ENCODE measurements at regions not wholly inside any gene's neighbourhood (a gene's known extent, or its start where the extent isn't known, plus 50 kb on each side); places are given as distances from the start of the nearest gene placed in this dataset. TPM values are rescaled to one million over a fixed set of nuclear protein-coding genes. Genes with fewer than 3 reads are reported as not detected.
"Not testable (repeated sequence)": the region's sequence is repeated elsewhere in the genome, so short reads cannot be mapped to it uniquely, and the experiment has no call there.

GRCh38 chr4:112085156-112086035, 59.9 kb upstream of the FAM241A start:
- Mint-ChIP-seq H3K4me3 (no peak overlapping the region), H3K27ac (no peak overlapping the region), H3K4me1 (ENCODE audit: unreplicated experiment) (peaks cover 5% of the 10 kb centered on the region), H3K9me3 (peaks cover 4% of the 10 kb centered on the region), H3K27me3 (no peaks in the 10 kb centered on the region), H3K36me3 (no peaks in the 10 kb centered on the region)
- no peak for DNase-seq (ENCODE audit: extremely low spot score, unreplicated experiment)
- TF ChIP-seq CTCF (conservative IDR thresholded peaks at IDR 0.05): no peak

- H3K4me1 Mint-ChIP-seq (ENCODE audit: unreplicated experiment): peaks cover 5% of the 10 kb centered on the region
- H3K9me3 Mint-ChIP-seq: peaks cover 4% of the 10 kb centered on the region
- no peak for TF ChIP-seq CTCF (conservative IDR thresholded peaks at IDR 0.05)
- no peak overlapping the region for H3K27ac Mint-ChIP-seq
- DNase-seq (ENCODE audit: extremely low spot score, unreplicated experiment): no peak
- H3K36me3 Mint-ChIP-seq: no peaks in the 10 kb centered on the region
- no peak overlapping the region for H3K4me3 Mint-ChIP-seq
- no peaks in the 10 kb centered on the region for H3K27me3 Mint-ChIP-seq
These were observed 59.2 kb upstream of the FAM241A start for GRCh38 chr4:112086036-112086434.

- not testable (repeated sequence) for H3K27me3 Mint-ChIP-seq; H3K9me3 Mint-ChIP-seq; H3K27ac Mint-ChIP-seq; H3K4me3 Mint-ChIP-seq; DNase-seq (ENCODE audit: extremely low spot score, unreplicated experiment); H3K36me3 Mint-ChIP-seq; H3K4me1 Mint-ChIP-seq (ENCODE audit: unreplicated experiment)
These were observed 58.6 kb upstream of the FAM241A start for GRCh38 chr4:112086661-112087060.

GRCh38 chr4:112092330-112092729, 52.9 kb upstream of the FAM241A start:
- not testable (repeated sequence) for H3K4me1 Mint-ChIP-seq (ENCODE audit: unreplicated experiment); H3K4me3 Mint-ChIP-seq; H3K27ac Mint-ChIP-seq; H3K9me3 Mint-ChIP-seq; DNase-seq (ENCODE audit: extremely low spot score, unreplicated experiment); H3K36me3 Mint-ChIP-seq
- peaks cover 11% of the 10 kb centered on the region for H3K27me3 Mint-ChIP-seq

GRCh38 chr4:112093636-112094202, 51.5 kb upstream of the FAM241A start:
- Mint-ChIP-seq H3K27me3 (peaks cover 16% of the 10 kb centered on the region), H3K9me3 (no peaks in the 10 kb centered on the region), H3K4me1 (ENCODE audit: unreplicated experiment) (no peaks in the 10 kb centered on the region), H3K27ac (no peak overlapping the region), H3K36me3 (no peaks in the 10 kb centered on the region), H3K4me3 (no peak overlapping the region)
- no peak for TF ChIP-seq CTCF (conservative IDR thresholded peaks at IDR 0.05)
- no peak for DNase-seq (ENCODE audit: extremely low spot score, unreplicated experiment)

- no peak overlapping the region for H3K4me3 Mint-ChIP-seq
- no peaks in the 10 kb centered on the region for H3K9me3 Mint-ChIP-seq
- TF ChIP-seq CTCF (conservative IDR thresholded peaks at IDR 0.05): no peak
- peaks cover 16% of the 10 kb centered on the region for H3K27me3 Mint-ChIP-seq
- no peaks in the 10 kb centered on the region for H3K36me3 Mint-ChIP-seq
- no peak overlapping the region for H3K27ac Mint-ChIP-seq
- no peak for DNase-seq (ENCODE audit: extremely low spot score, unreplicated experiment)
- no peaks in the 10 kb centered on the region for H3K4me1 Mint-ChIP-seq (ENCODE audit: unreplicated experiment)
These were observed 50.9 kb upstream of the FAM241A start for GRCh38 chr4:112094330-112094729.

Small RNA genes in the stretch of these regions (microRNA-seq; reads per million reads assigned to microRNA genes)
- gene MIR297: not detected

Data from type B pancreatic cell (in vitro differentiated cells).